ENCODE measurements at regions not wholly inside any gene's neighbourhood (a gene's known extent, or its start where the extent isn't known, plus 50 kb on each side); places are given as distances from the start of the nearest gene placed in this dataset.

DNA sequence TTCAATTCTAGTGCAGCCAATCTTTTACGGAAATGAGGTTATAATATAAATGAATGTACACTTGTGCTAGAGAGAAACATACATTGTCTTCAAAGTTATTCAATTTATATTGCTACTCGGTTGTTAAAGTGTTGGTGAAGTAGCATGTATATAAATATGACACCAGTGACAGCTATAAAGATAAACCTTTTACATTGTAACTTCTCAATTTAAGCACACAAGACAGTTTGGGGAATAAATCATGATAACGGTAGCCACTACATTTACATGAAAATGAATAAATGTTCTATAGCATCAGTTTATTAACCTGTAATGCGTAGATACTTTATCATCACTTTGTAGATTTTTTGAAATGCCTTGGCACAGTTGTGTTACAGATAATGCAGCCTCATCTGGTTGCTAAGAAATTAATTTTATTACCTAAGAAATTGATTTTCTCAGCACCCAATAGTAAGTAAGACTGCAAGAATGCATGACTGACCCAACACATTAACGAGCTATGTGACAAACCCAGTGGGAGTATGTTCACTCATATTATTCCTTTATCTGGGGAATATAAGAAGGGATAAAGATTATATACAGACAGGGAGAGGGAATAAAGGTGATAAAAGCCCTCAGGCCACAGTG is 283.9 kb upstream of the NPVF start:
- DNase-seq, result no peak

DNA sequence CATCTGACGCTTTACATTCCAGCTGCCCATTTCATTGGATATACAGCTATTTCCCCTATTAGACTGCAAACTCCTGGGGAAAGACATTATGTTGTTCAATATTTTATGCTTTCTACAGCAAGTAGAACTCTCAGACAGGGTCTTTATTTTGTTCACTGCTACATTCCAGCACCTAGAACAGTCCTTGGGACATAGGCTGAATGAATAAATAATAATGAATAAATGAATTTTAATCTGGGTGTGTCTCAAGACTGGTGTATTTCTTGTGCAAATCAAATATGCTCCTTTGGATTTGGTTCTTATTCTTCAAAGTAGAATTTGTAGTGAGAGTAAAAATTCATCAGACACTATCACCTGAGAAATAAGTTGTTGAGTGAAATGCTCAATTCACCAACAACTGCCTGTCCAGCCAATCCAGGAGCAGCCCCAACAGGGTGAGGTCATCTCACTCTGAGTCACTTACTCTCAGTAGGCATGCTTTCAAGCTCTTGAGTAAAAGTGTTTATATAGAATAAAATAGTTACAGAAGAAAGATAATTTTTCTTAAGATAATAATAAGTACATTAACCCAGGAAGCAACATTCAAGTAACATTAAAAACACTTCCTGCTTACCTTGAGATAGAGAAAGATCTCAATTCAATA is 287.5 kb upstream of the NPVF start:
- no peak for DNase-seq

DNA sequence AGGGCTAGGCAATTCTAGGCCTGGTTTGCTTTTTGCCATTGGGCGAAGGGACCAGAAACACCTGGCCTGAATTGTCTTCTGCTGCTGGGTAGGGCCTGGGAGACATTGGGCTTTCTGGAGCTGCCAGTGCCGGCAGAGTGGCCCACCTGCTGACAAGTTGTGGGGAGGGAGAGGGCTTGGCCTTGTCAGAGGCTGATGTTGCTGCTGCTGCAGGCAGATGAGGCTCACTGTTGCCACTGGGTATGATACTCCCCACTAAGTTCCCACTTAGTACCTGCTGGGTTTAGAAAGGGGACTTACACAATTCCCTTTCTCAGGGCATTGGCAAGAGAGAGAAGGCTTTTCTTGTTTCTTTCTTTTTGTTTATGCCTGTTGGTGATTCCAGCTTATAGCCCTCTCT is 289.6 kb upstream of the NPVF start:
- no peak for DNase-seq

- DNase-seq, result peak; percentile 50
These were observed 291.7 kb upstream of the NPVF start for GRCh38 chr7:25520017-25520416.

GRCh38 chr7:25520516-25520915 is 292.2 kb upstream of the NPVF start:
- no peak for DNase-seq

GRCh38 chr7:25521236-25521635 is 292.9 kb upstream of the NPVF start:
- no peak for DNase-seq

DNA sequence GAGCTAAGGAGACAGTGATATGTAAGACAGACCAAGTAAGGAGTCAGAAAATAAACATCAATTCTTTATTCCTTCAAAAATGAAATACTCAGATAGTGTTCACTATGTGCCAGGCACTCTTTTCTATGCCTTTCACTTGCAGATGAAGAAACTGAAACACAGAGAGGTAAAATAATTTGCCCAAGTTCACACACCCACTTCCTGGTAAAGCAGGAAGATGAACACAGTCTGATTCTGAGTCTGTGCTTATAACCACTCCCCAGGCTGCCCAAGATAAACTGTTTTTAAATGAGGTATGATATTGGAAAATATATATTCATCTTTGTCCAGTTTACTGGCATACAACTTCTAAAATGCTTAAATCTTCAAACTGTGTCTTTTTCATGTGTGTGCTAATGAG is 294.4 kb upstream of the NPVF start:
- no peak for DNase-seq

DNA sequence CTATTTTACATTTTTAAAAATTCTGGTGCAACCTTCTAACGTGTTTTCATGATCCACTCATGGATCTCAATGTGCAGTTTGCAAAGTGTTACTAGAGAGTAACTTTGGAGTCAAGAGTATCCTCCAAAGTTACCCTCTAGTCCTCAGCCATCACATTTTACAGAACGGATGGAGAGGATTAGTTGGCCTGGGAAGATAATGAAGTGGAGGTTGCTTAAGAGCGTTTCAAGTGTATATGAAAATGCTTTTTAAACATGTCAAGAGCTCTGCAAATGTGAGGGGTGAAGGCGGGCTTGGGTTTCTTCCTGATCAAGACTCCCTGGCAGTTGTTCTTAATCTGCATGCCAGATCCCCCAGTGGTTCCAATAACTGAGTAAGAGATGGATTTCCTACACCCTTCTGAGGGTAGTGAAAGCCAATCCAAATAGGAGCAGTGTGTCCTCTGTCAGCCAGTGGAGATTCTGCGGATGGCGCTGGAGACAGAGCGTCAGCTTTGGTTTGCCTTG is 299.4 kb upstream of the NPVF start:
- DNase-seq, result no peak

DNA sequence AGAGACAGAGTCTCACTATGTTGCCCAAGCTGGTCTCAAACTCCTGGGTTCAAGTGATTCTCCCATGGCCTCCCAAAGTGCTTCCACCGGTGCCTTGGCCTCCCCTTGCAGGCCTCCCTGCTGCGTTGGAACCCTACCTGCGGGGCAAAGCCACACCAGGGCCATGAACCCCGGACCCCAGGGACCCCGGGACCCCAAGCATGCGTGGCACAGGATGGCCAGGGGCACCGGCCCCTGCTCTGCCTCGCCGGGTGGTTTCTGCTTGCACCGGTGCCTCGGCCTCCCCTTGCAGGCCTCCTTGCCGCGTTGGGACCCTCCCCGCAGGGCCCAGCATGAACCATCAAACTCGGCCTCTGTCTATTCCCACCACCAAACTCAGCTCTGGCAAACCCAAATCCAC is 301.0 kb upstream of the NPVF start:
- no peak for DNase-seq

DNA sequence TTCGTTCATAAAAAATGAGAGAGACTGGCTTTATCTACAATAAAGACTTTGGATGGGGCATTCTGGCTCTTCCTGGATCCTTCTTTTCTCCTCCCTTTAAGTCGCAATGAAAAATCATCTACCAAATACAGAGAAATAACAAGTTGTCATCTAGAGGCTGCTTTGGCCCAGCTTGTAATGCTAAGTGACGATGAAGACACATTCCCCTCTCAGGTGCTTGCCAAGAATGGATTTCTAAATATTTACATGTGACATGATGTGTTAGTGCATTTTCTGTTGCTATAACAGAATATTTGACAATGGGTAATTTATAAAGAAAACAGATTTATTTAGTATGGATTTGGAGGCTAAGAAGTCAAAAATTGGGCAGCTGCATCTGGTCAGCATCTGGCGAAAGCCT is 308.6 kb upstream of the NPVF start:
- DNase-seq, result no peak

DNA sequence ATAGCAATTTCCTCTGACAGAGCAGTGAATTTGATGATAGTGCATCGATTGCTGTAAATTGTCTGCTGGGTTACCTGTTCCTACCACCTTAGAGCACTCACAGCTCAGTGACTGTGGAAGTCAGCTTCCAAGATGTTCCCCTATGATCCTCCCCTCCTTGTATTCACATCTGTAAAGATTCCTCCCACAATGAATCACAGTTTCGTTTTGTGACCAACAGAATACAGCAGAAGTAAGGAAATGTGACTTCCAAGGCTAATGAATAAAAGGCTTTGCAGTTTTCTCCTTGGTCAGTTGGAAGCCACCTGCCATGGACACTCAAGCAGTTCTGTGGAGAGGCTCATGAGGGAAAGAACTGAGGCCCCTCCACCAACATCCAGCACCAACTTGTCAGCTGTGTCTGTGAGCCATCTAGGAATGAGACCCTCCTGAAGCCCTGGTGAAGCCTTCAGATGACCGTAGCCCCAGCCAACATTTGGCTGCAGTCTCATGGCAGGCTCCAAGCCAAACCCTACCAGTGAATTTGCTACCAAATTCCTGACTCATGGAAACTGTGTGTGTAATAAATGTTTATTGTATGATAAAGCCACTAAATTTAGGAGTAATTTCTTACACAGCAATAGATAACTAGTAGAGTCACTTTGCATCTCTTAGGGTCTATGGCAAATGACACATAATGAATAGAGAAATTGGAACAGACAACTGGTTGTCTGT is 309.5 kb upstream of the NPVF start:
- no peak for DNase-seq

DNA sequence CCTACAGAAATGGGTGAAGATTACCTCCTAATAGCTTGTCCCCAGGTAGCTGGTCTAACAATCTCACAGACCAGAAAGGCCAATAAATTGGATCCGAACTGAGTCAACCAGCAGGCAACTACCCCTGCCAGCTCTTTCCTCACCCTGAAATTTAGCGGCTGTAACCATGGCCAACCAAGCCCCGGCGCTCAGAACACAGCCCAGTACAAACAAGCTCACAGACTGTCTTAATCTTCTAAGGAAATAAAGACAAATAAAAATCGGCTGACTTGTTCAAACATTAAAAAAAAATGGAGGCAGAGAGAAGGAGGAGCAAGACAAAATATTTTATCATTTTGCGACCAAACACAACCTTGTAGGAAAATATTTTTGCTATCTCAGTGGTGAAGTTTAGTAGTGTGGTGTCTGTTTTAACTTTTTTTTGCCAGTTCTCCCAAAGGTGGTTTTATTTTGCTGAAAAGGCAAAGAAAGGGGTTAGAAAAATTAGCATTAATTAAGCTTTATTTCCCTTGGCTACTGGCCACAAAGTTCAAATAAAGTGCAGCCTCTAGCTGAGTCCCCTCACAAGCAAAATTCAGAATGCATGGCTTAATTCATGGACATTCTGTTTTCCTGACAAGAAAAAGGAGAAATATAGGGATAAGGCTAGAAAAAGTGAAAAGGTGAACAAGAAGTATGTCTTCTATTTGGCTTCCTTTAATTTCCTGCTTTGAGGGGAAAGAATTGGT is 313.0 kb upstream of the NPVF start:
- peak; percentile 80 for DNase-seq

- no peak for DNase-seq
These were observed 313.6 kb upstream of the NPVF start for GRCh38 chr7:25541877-25542276.

DNA sequence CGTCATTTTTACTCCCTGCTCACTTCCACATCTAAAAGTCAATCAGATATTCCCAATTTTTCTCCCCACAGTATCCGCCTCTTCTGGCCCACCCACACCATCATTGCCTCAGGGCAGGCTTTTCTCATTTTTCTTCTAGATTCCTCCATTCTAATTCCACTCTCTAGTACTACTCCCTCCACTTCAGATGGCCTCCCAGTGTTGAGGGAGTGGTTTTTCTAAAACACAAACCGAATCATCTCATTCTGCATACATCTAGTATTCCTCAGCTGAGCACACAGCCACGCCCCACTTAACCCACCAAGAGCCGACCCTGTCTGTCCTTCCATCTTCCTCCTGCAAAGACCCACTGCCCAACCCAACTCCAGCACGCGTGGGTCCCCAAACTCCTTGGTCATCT is 314.9 kb upstream of the NPVF start:
- no peak for DNase-seq

DNA sequence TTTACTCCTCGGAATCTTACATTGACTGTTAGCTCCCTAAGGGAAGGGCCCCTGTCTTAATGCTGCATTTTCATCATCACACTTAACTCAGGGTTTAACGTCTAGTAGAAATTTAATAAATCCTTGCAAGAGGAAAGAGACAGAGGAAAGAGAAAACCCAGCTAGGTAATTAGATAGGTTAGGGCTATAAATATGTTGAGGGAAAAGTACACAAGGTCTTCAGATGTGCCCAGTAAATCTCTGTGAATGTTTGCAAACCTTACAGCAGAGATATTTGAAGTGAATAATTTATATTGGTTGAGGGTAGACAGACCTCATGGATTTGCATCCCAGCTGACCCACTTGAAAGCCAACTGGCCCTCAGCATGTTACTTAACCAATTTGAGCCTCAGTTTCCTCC is 315.5 kb upstream of the NPVF start:
- no peak for DNase-seq

DNA sequence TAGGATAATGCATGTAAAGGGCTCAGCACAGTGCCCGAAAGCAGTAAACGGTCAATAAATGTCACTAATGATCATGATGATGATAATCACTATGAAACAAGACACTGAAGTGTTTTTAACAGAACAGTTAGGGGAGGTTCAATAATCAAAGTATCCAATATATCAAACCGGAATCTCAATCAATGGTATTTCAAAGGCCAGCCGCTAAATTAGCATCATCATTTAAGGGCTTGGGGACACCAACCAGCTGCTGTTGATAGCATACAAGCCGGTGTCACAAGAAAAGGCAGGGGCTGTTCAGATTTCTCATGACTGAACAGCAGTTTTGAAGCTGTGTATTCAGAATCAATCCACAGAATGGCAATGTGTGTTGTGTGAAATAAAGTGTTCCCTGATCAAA is 316.0 kb upstream of the NPVF start:
- no peak for DNase-seq

GRCh38 chr7:25545124-25546008 is 317.1 kb upstream of the NPVF start:
- no peak for DNase-seq

- no peak for DNase-seq
These were observed 318.0 kb upstream of the NPVF start for GRCh38 chr7:25546306-25546705.

- peak; percentile 71 for DNase-seq
These were observed 321.1 kb upstream of the NPVF start for GRCh38 chr7:25549271-25549921.

DNA sequence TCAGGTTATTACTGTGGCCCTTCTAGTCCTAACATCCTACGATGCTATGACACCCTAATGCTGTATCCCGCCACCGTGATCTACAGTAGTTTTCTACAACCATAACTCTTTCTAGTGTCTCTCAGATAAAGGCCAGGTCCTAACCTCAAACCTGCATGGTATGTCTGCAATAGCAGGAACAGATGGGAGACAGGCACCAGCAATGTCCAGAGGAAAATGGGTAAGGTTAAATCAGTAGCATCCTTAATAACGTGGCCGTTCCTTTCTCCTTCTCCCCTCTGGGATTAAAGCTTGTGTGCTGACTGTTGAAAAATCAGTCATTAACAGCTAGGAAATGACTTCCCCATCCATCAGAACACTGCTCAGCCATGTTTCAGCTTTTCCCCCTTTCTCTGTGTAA is 321.9 kb upstream of the NPVF start:
- no peak for DNase-seq

DNA sequence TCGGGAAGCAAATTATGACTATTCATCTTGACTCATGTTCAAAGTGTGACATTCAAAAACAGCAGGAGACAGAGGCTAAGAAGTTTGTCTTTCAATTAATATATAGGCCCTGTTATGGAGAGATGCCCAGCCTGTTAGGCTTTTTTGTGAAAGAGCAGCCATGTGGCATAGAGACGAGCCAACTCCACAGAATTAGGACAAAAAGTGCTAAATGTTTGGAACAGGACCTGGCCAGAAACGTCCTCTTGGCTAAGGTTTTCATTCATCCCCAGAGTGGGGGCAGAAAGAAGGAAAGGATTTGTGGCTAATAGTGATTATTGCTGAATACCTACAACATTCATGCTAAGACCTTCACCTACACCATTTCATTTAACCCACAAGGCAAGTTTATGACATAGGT is 324.7 kb upstream of the NPVF start:
- DNase-seq, result no peak

All from renal pelvis (tissue), 1 donor.